ENCODE measurements at regions not wholly inside any gene's neighbourhood (a gene's known extent, or its start where the extent isn't known, plus 50 kb on each side); places are given as distances from the start of the nearest gene placed in this dataset.

DNA sequence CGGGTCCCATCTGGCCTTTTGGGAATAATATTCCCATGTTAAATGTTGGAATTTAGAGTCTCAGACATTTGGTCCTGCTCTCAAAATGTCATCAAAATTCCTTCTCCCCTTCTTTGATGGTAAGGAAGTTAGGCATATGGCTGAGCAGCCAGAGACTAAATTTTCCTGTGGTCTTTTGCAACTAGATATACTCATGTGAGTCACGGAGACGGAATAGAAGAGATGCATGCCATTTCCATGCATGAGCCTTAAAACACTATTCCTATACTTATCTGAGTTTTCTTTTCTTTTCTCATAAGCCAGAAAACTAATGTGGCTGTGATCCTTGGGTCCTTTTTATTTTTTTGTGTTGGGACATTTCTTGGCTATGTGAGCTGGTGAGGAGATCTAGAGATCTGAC lies 105.3 kb downstream of the NR2F2 start:
- POLR2A ChIA-PET = no interaction called here
- H3K4me3 ChIP-seq (ENCODE audit: low read depth, low read length) = no peak overlapping the region
- CTCF ChIA-PET = no interaction called here
- TF ChIP-seq MYNN (tag by site-specific recombination; IDR thresholded peaks at IDR 0.05; ENCODE audit: borderline replicate concordance) (no peak), BCL11B (tag by site-specific recombination; IDR thresholded peaks at IDR 0.05; ENCODE audit: low read depth) (no peak), ZNF791 (tag by site-specific recombination; IDR thresholded peaks at IDR 0.05) (no peak), ZNF621 (tag by site-specific recombination; IDR thresholded peaks at IDR 0.05) (no peak), SP7 (tag by site-specific recombination; IDR thresholded peaks at IDR 0.05) (no peak), KLF1 (tag by site-specific recombination; IDR thresholded peaks at IDR 0.05) (no peak), ZNF555 (tag by site-specific recombination; conservative IDR thresholded peaks at IDR 0.05) (no peak), ZNF404 (tag by site-specific recombination; IDR thresholded peaks at IDR 0.05) (no peak), MEIS1 (CRISPR knock-in tag; IDR thresholded peaks at IDR 0.05; ENCODE audit: borderline replicate concordance) (no peak), ZNF785 (tag by site-specific recombination; IDR thresholded peaks at IDR 0.05) (no peak), ZNF292 (tag by site-specific recombination; IDR thresholded peaks at IDR 0.05; ENCODE audit: borderline replicate concordance, low read depth) (no peak), ZNF433 (tag by site-specific recombination; IDR thresholded peaks at IDR 0.05; ENCODE audit: low read depth) (no peak), OSR2 (tag by site-specific recombination; IDR thresholded peaks at IDR 0.05) (no peak), ZNF707 (tag by site-specific recombination; IDR thresholded peaks at IDR 0.05) (no peak)
- TF ChIP-seq, protein P1, sequence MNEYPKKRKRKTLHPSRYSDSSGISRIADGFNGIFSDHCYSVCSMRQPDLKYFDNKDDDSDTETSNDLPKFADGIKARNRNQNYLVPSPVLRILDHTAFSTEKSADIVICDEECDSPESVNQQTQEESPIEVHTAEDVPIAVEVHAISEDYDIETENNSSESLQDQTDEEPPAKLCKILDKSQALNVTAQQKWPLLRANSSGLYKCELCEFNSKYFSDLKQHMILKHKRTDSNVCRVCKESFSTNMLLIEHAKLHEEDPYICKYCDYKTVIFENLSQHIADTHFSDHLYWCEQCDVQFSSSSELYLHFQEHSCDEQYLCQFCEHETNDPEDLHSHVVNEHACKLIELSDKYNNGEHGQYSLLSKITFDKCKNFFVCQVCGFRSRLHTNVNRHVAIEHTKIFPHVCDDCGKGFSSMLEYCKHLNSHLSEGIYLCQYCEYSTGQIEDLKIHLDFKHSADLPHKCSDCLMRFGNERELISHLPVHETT (tag by site-specific recombination; IDR thresholded peaks at IDR 0.05) = no peak
- TF ChIP-seq, protein P2, sequence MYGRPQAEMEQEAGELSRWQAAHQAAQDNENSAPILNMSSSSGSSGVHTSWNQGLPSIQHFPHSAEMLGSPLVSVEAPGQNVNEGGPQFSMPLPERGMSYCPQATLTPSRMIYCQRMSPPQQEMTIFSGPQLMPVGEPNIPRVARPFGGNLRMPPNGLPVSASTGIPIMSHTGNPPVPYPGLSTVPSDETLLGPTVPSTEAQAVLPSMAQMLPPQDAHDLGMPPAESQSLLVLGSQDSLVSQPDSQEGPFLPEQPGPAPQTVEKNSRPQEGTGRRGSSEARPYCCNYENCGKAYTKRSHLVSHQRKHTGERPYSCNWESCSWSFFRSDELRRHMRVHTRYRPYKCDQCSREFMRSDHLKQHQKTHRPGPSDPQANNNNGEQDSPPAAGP (tag by site-specific recombination; IDR thresholded peaks at IDR 0.05) = no peak
- TF ChIP-seq, protein P3, sequence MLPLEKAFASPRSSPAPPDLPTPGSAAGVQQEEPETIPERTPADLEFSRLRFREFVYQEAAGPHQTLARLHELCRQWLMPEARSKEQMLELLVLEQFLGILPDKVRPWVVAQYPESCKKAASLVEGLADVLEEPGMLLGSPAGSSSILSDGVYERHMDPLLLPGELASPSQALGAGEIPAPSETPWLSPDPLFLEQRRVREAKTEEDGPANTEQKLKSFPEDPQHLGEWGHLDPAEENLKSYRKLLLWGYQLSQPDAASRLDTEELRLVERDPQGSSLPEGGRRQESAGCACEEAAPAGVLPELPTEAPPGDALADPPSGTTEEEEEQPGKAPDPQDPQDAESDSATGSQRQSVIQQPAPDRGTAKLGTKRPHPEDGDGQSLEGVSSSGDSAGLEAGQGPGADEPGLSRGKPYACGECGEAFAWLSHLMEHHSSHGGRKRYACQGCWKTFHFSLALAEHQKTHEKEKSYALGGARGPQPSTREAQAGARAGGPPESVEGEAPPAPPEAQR (tag by site-specific recombination; IDR thresholded peaks at IDR 0.05) = no peak
- TF ChIP-seq, protein P4, sequence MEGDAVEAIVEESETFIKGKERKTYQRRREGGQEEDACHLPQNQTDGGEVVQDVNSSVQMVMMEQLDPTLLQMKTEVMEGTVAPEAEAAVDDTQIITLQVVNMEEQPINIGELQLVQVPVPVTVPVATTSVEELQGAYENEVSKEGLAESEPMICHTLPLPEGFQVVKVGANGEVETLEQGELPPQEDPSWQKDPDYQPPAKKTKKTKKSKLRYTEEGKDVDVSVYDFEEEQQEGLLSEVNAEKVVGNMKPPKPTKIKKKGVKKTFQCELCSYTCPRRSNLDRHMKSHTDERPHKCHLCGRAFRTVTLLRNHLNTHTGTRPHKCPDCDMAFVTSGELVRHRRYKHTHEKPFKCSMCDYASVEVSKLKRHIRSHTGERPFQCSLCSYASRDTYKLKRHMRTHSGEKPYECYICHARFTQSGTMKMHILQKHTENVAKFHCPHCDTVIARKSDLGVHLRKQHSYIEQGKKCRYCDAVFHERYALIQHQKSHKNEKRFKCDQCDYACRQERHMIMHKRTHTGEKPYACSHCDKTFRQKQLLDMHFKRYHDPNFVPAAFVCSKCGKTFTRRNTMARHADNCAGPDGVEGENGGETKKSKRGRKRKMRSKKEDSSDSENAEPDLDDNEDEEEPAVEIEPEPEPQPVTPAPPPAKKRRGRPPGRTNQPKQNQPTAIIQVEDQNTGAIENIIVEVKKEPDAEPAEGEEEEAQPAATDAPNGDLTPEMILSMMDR (tag by site-specific recombination; IDR thresholded peaks at IDR 0.05) = no peak
- TF ChIP-seq, protein P5, sequence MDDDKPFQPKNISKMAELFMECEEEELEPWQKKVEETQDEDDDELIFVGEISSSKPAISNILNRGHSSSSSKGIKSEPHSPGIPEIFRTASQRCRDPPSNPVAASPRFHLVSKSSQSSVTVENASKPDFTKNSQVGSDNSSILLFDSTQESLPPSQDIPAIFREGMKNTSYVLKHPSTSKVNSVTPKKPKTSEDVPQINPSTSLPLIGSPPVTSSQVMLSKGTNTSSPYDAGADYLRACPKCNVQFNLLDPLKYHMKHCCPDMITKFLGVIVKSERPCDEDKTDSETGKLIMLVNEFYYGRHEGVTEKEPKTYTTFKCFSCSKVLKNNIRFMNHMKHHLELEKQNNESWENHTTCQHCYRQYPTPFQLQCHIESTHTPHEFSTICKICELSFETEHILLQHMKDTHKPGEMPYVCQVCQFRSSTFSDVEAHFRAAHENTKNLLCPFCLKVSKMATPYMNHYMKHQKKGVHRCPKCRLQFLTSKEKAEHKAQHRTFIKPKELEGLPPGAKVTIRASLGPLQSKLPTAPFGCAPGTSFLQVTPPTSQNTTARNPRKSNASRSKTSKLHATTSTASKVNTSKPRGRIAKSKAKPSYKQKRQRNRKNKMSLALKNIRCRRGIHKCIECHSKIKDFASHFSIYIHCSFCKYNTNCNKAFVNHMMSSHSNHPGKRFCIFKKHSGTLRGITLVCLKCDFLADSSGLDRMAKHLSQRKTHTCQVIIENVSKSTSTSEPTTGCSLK (tag by site-specific recombination; IDR thresholded peaks at IDR 0.05) = no peak
- H3K4me1 ChIP-seq (ENCODE audit: control insufficient read depth, insufficient read depth, low read length) = no peaks in the 10 kb centered on the region
- no peaks in the 10 kb centered on the region for H3K36me3 ChIP-seq (ENCODE audit: control insufficient read depth in 2 of 2, insufficient read depth in 1 of 2, low read length in 2 of 2)
- H3K27ac ChIP-seq (ENCODE audit: extremely low read depth, low read depth, low read length) = no peak overlapping the region
- no peaks in the 10 kb centered on the region for H3K9me3 ChIP-seq (ENCODE audit: control insufficient read depth, insufficient read depth, low read depth, low read length)

DNA sequence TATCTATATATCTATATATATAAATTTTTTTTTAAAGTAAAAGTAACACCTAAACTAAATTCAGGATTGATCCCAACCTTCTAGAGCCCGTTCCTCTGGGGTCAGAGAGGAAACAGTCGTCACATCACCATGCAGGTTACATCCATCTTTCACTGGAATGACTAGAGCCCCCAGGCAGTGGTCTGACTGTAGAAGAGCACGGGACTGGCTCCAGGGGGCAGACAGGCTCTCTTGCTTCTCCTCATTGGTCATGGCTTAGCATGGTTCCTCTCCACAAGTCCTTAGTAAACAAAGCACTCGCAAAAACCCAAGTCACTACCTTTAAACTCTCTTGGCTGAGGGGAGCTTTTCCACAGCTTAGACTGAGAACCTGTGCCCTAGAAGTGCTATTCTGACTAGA lies 110.5 kb downstream of the NR2F2 start:
- POLR2A ChIA-PET = no interaction called here
- H3K36me3 ChIP-seq (ENCODE audit: control insufficient read depth in 2 of 2, insufficient read depth in 1 of 2, low read length in 2 of 2) = no peaks in the 10 kb centered on the region
- no peak overlapping the region for H3K27ac ChIP-seq (ENCODE audit: extremely low read depth, low read depth, low read length)
- no peaks in the 10 kb centered on the region for H3K9me3 ChIP-seq (ENCODE audit: control insufficient read depth, insufficient read depth, low read depth, low read length)
- no peak overlapping the region for H3K4me3 ChIP-seq (ENCODE audit: low read depth, low read length)
- no peaks in the 10 kb centered on the region for H3K4me1 ChIP-seq (ENCODE audit: control insufficient read depth, insufficient read depth, low read length)
- CTCF ChIA-PET = no interaction called here
- TF ChIP-seq ZNF133 (tag by site-specific recombination; IDR thresholded peaks at IDR 0.05) = no peak
- no peak for TF ChIP-seq ZNF558 (tag by site-specific recombination; IDR thresholded peaks at IDR 0.05)
- no peak for TF ChIP-seq ZNF354C (tag by site-specific recombination; IDR thresholded peaks at IDR 0.05; ENCODE audit: borderline replicate concordance, low read depth)
- TF ChIP-seq ZNF24 (tag by site-specific recombination; IDR thresholded peaks at IDR 0.05) = no peak
- TF ChIP-seq, protein P6, sequence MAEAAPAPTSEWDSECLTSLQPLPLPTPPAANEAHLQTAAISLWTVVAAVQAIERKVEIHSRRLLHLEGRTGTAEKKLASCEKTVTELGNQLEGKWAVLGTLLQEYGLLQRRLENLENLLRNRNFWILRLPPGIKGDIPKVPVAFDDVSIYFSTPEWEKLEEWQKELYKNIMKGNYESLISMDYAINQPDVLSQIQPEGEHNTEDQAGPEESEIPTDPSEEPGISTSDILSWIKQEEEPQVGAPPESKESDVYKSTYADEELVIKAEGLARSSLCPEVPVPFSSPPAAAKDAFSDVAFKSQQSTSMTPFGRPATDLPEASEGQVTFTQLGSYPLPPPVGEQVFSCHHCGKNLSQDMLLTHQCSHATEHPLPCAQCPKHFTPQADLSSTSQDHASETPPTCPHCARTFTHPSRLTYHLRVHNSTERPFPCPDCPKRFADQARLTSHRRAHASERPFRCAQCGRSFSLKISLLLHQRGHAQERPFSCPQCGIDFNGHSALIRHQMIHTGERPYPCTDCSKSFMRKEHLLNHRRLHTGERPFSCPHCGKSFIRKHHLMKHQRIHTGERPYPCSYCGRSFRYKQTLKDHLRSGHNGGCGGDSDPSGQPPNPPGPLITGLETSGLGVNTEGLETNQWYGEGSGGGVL (tag by site-specific recombination; IDR thresholded peaks at IDR 0.05) = no peak
- TF ChIP-seq TCF7L2 (IDR thresholded peaks at IDR 0.05; ENCODE audit: borderline replicate concordance, low read depth, low read length) = no peak
- TF ChIP-seq, protein P7, sequence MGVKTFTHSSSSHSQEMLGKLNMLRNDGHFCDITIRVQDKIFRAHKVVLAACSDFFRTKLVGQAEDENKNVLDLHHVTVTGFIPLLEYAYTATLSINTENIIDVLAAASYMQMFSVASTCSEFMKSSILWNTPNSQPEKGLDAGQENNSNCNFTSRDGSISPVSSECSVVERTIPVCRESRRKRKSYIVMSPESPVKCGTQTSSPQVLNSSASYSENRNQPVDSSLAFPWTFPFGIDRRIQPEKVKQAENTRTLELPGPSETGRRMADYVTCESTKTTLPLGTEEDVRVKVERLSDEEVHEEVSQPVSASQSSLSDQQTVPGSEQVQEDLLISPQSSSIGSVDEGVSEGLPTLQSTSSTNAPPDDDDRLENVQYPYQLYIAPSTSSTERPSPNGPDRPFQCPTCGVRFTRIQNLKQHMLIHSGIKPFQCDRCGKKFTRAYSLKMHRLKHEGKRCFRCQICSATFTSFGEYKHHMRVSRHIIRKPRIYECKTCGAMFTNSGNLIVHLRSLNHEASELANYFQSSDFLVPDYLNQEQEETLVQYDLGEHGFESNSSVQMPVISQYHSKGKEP (tag by site-specific recombination; IDR thresholded peaks at IDR 0.05) = no peak

Data from HEK293 (cell line).